ENCODE measurements at regions not wholly inside any gene's neighbourhood (a gene's known extent, or its start where the extent isn't known, plus 50 kb on each side); places are given as distances from the start of the nearest gene placed in this dataset.
"Not testable (repeated sequence)": the region's sequence is repeated elsewhere in the genome, so short reads cannot be mapped to it uniquely, and the experiment has no call there.

GRCh38 chrX:5289949-5290348, 938.7 kb downstream of the NLGN4X start:
- DNase-seq = not testable (repeated sequence)

GRCh38 chrX:5278908-5279307, 949.8 kb downstream of the NLGN4X start:
- no peak for DNase-seq

- no peak for DNase-seq
Measured at GRCh38 chrX:5265324-5265850, 963.3 kb downstream of the NLGN4X start.

GRCh38 chrX:5250106-5250505, 978.6 kb downstream of the NLGN4X start:
- no peak for DNase-seq

GRCh38 chrX:5242091-5242790, 986.4 kb downstream of the NLGN4X start:
- no peak for DNase-seq

- DNase-seq = no peak
Measured at GRCh38 chrX:5236749-5237148, 991.9 kb downstream of the NLGN4X start.

GRCh38 chrX:5236096-5236495, 992.6 kb downstream of the NLGN4X start:
- DNase-seq = no peak

GRCh38 chrX:5233830-5234229, 994.8 kb downstream of the NLGN4X start:
- DNase-seq = no peak

- no peak for DNase-seq
Measured at GRCh38 chrX:5220421-5220820, 1008.2 kb downstream of the NLGN4X start.

- DNase-seq = no peak
Measured at GRCh38 chrX:5194806-5195205, 1033.9 kb downstream of the NLGN4X start.

GRCh38 chrX:5180135-5180741, 1048.4 kb downstream of the NLGN4X start:
- no peak for DNase-seq

- DNase-seq = no peak
Measured at GRCh38 chrX:5176766-5177165, 1051.9 kb downstream of the NLGN4X start.

GRCh38 chrX:5163663-5164062, 1065.0 kb downstream of the NLGN4X start:
- DNase-seq = no peak

GRCh38 chrX:5155301-5155700, 1073.4 kb downstream of the NLGN4X start:
- peak; percentile 1 for DNase-seq

GRCh38 chrX:5145957-5146356, 1082.7 kb downstream of the NLGN4X start:
- DNase-seq = no peak

GRCh38 chrX:5142644-5143043, 1086.0 kb downstream of the NLGN4X start:
- DNase-seq = no peak

- no peak for DNase-seq
Measured at GRCh38 chrX:5122181-5122678, 1106.4 kb downstream of the NLGN4X start.

- DNase-seq = peak; percentile 0
Measured at GRCh38 chrX:5117816-5118215, 1110.9 kb downstream of the NLGN4X start.

- no peak for DNase-seq
Measured at GRCh38 chrX:5113128-5113527, 1115.5 kb downstream of the NLGN4X start.

- no peak for DNase-seq
Measured at GRCh38 chrX:5100004-5100403, 1128.7 kb downstream of the NLGN4X start.

GRCh38 chrX:5086388-5086787, 1142.3 kb downstream of the NLGN4X start:
- no peak for DNase-seq

GRCh38 chrX:5084279-5084678, 1144.4 kb downstream of the NLGN4X start:
- no peak for DNase-seq

GRCh38 chrX:5082705-5083104, 1146.0 kb downstream of the NLGN4X start:
- no peak for DNase-seq

- no peak for DNase-seq
Measured at GRCh38 chrX:5080791-5081190, 1147.9 kb downstream of the NLGN4X start.
